HFFc6 (cell line): ENCODE measurements at regions not wholly inside any gene's neighbourhood (a gene's known extent, or its start where the extent isn't known, plus 50 kb on each side); places are given as distances from the start of the nearest gene placed in this dataset.

ENCODE experiments used
- DNase-seq: peaks from one replicate; pipeline ENCODE4 v3.0.0-alpha.2; 2018
- H3K27ac Mint-ChIP-seq: 2 replicates; pipeline ENCODE4 v1.8.0; 2020; ENCODE audit warnings: mild to moderate bottlenecking, mixed read lengths
- H3K27me3 Mint-ChIP-seq: 2 replicates; pipeline ENCODE4 v1.8.0; 2021; ENCODE audit warnings: mild to moderate bottlenecking, moderate library complexity, mixed read lengths; ENCODE audit not compliant: insufficient read depth
- H3K36me3 Mint-ChIP-seq: 2 replicates; pipeline ENCODE4 v1.8.0; 2021; ENCODE audit warnings: low read depth, mixed read lengths
- H3K4me1 Mint-ChIP-seq: 2 replicates; pipeline ENCODE4 v1.8.0; 2020; ENCODE audit warnings: low read depth, mixed read lengths
- H3K4me3 Mint-ChIP-seq: 2 replicates; pipeline ENCODE4 v1.8.0; 2020; ENCODE audit warnings: mild to moderate bottlenecking, moderate library complexity, mixed read lengths
- H3K9me3 Mint-ChIP-seq: 2 replicates; pipeline ENCODE4 v1.8.0; 2020; ENCODE audit warnings: mild to moderate bottlenecking, mixed read lengths
- TF ChIP-seq, protein P1 (sequence below): fragments of 200-600 bp; sonication (generic); IDR thresholded peaks from 2 replicates; pipeline ENCODE4 v1.5.0; 2021; ENCODE audit warnings: antibody characterized with exemption, mild to moderate bottlenecking

DNA sequence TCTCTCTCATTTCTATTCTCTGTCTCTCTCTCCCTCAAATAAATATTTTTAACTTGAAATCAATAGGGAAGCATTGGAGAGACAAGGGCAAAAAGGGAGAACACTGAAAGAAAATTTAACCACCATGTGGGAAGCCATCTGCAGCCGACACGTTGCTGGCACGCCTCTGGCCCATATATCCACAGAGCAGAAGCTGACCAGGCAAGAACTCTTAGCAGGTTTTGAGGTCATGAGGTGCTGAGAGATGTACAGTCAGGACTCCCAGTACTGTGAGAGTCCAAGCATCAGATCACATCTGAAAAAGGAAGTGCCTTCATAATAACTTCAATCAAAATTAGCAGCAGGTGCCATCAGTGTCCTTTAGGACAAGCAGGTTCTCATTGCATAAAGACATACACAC lies 156.6 kb downstream of the AKAIN1 start:
- no peak overlapping the region for H3K4me3 Mint-ChIP-seq

DNA sequence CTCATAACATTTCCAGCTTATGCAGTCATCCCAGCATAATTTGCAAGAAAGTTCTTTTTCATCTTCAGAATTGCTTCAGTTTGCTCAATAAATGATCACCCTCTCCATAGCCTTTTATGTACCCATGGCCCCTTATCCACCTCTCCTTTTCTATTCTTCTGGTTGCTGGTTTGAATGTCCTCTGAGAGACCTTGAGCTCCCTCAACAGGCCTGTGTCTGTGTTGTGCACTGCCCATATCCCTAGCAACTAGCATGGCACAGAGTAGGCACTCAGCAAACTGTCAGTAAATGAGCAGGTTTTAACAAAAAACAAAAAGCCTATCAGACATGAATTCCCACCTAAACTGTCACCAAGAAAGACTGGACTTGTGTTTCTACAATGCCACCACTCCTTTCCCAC lies 160.5 kb downstream of the AKAIN1 start:
- H3K9me3 Mint-ChIP-seq, result peaks cover 54% of the 10 kb centered on the region
- H3K36me3 Mint-ChIP-seq, result no peaks in the 10 kb centered on the region; the same call in 1 of the 2 replicates
- no peak for DNase-seq
- H3K27me3 Mint-ChIP-seq, result no peaks in the 10 kb centered on the region
- H3K4me1 Mint-ChIP-seq, result no peaks in the 10 kb centered on the region
- no peak overlapping the region for H3K4me3 Mint-ChIP-seq
- H3K27ac Mint-ChIP-seq, result no peak overlapping the region
- TF ChIP-seq, protein P1, sequence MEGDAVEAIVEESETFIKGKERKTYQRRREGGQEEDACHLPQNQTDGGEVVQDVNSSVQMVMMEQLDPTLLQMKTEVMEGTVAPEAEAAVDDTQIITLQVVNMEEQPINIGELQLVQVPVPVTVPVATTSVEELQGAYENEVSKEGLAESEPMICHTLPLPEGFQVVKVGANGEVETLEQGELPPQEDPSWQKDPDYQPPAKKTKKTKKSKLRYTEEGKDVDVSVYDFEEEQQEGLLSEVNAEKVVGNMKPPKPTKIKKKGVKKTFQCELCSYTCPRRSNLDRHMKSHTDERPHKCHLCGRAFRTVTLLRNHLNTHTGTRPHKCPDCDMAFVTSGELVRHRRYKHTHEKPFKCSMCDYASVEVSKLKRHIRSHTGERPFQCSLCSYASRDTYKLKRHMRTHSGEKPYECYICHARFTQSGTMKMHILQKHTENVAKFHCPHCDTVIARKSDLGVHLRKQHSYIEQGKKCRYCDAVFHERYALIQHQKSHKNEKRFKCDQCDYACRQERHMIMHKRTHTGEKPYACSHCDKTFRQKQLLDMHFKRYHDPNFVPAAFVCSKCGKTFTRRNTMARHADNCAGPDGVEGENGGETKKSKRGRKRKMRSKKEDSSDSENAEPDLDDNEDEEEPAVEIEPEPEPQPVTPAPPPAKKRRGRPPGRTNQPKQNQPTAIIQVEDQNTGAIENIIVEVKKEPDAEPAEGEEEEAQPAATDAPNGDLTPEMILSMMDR, result no peak

More for the DNA sequence above, 156.6 kb downstream of the AKAIN1 start:
- H3K27me3 Mint-ChIP-seq, result no peaks in the 10 kb centered on the region
- DNase-seq, result no peak
- peaks cover 52% of the 10 kb centered on the region for H3K9me3 Mint-ChIP-seq
- H3K27ac Mint-ChIP-seq, result no peak overlapping the region
- TF ChIP-seq, protein P1, result no peak
- H3K4me1 Mint-ChIP-seq, result no peaks in the 10 kb centered on the region
- no peaks in the 10 kb centered on the region; the same call in 1 of the 2 replicates for H3K36me3 Mint-ChIP-seq

DNA sequence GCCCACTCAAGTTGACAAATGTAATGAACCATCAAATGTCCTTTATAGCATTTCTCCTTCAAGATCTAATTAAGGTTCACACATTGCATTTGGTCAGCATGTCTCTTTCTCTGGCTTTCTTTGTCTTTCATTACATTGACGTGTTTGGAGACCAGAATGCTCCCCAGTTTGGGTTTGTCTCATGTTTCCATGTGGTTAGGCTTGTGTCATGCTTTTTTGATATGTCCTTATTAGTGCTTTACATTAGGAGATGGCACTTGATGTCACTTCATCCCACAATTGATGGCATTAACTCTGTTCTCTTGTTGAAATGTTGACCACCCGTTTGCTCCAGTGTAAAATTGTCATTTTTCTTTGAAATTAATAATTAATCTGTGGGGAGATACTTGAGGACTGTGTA lies 165.8 kb downstream of the AKAIN1 start:
- H3K36me3 Mint-ChIP-seq, result no peaks in the 10 kb centered on the region; the same call in 1 of the 2 replicates
- no peak overlapping the region for H3K4me3 Mint-ChIP-seq
- TF ChIP-seq, protein P1, result no peak
- no peak for DNase-seq
- no peak overlapping the region for H3K27ac Mint-ChIP-seq
- H3K9me3 Mint-ChIP-seq, result peaks cover 54% of the 10 kb centered on the region
- no peaks in the 10 kb centered on the region for H3K4me1 Mint-ChIP-seq
- H3K27me3 Mint-ChIP-seq, result no peaks in the 10 kb centered on the region

DNA sequence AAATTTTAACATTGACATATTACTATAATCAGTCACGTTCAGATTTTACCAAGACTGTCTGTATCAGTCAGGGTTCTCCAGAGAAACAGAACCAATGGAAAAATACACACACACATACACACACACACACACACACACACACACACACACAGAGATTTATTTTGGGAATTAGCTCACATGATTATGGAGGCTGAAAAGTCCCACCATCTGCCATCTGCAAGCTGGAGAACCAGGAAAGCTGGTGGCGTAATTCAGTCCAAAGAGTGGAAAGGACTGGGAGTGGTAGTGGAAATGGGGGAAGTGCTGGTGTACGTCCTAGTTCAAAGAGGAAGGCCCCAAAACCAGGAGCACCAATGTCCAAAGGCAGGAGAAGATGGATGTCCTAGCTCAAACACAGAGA lies 166.4 kb downstream of the AKAIN1 start:
- no peaks in the 10 kb centered on the region for H3K27me3 Mint-ChIP-seq
- H3K4me1 Mint-ChIP-seq, result no peaks in the 10 kb centered on the region
- H3K36me3 Mint-ChIP-seq, result no peaks in the 10 kb centered on the region
- TF ChIP-seq, protein P1, result no peak
- H3K4me3 Mint-ChIP-seq, result no peak overlapping the region
- H3K9me3 Mint-ChIP-seq, result peaks cover 48% of the 10 kb centered on the region
- no peak for DNase-seq
- H3K27ac Mint-ChIP-seq, result no peak overlapping the region

DNA sequence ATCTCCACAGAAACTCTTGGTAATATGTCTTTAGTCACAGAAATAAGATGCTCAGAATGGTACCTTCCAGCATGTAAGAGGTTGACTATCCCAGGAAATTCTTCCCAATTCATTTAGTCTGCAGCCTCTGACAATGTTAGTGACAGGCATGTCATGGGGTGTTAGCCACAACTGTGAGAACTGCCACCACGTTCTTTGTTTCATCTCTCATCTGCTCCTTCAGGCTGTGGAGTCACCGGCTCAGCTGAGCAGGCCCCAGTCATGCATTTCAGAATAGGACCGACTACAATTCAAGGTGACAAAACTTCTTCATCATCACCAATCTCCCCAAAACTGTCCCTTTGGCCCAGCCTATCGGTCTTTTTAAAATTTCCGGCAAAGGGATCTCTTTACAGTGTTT lies 167.5 kb downstream of the AKAIN1 start:
- no peaks in the 10 kb centered on the region for H3K27me3 Mint-ChIP-seq
- no peak for DNase-seq
- H3K4me3 Mint-ChIP-seq, result no peak overlapping the region
- H3K4me1 Mint-ChIP-seq, result no peaks in the 10 kb centered on the region
- no peak overlapping the region for H3K27ac Mint-ChIP-seq
- TF ChIP-seq, protein P1, result no peak
- no peaks in the 10 kb centered on the region for H3K36me3 Mint-ChIP-seq
- H3K9me3 Mint-ChIP-seq, result peaks cover 48% of the 10 kb centered on the region

DNA sequence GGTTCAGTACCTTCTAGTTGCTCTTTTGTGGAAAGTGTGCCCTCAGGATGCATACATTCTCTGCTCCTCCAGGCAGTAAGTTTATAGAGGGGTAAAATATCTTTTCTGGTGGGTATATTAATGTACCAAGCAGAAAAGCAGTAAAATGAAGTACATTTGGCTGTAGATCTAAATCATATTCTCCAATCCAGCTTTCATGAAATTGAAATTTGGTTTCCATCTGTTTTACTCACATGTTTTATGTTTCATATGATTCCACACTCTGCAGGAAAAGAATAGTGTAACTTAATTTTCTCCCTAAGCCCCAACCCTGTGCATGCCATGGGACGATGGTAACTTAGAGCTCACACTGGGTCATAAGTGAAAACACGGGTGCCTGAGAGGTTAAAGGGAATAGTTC lies 172.3 kb downstream of the AKAIN1 start:
- no peak overlapping the region for H3K4me3 Mint-ChIP-seq
- no peaks in the 10 kb centered on the region; the same call in 1 of the 2 replicates for H3K27me3 Mint-ChIP-seq
- no peak overlapping the region for H3K27ac Mint-ChIP-seq
- DNase-seq, result no peak
- H3K4me1 Mint-ChIP-seq, result no peaks in the 10 kb centered on the region
- no peaks in the 10 kb centered on the region for H3K36me3 Mint-ChIP-seq
- H3K9me3 Mint-ChIP-seq, result peaks cover 50% of the 10 kb centered on the region
- TF ChIP-seq, protein P1, result no peak
